SK-N-SH (cell line): ENCODE measurements at regions not wholly inside any gene's neighbourhood (a gene's known extent, or its start where the extent isn't known, plus 50 kb on each side); places are given as distances from the start of the nearest gene placed in this dataset.

ENCODE experiments used
- CTCF ChIA-PET: fragments of 300-600, 350-600 bp; formaldehyde crosslinking; extraction: SDS; loops from one replicate; lab custom pipeline; 2021; lab: Yijun Ruan, JAX
- POLR2A ChIA-PET: fragments of 350-600 bp; sonication (Branson Sonifier 250); formaldehyde crosslinking; extraction: SDS; loops from one replicate; lab custom pipeline; 2020; ENCODE audit warnings: antibody characterized with exemption, inconsistent platforms; lab: Yijun Ruan, JAX
- DNase-seq: peaks from one replicate; pipeline ENCODE4 v3.0.0; 2012
- H2AFZ ChIP-seq: fragments of 200-600 bp; sonication (generic); 2 replicates; pipeline ENCODE4 v1.8.1; 2016; ENCODE audit warnings: antibody characterized with exemption, mild to moderate bottlenecking, low read depth
- H3F3A ChIP-seq: fragments of 200-600 bp; sonication (generic); replicated peaks from 2 replicates; pipeline ENCODE3; 2016; ENCODE audit warnings: antibody characterized with exemption, mild to moderate bottlenecking; ENCODE audit not compliant: insufficient read depth
- H3K27ac ChIP-seq, 2 experiments: fragments of 200-500 bp in 1 of 2; fragments of 200-600 bp in 1 of 2; sonication (Bioruptor generic) in 1 of 2; sonication (generic), shearing (Covaris generic) in 1 of 2; 2 replicates each; pipeline versions ENCODE4 v1.5.1 to v1.6.1; 2014 to 2016; ENCODE audit warnings: low read depth in 2 of 2, inconsistent platforms in 1 of 2, low read length in 1 of 2, mild to moderate bottlenecking in 1 of 2, mixed read lengths in 1 of 2
- H3K27me3 ChIP-seq: fragments of 200-600 bp; sonication (generic), shearing (Covaris generic); 2 replicates; pipeline ENCODE4 v1.6.1; 2016; ENCODE audit warnings: mixed run types; ENCODE audit not compliant: insufficient read depth
- H3K36me3 ChIP-seq, 2 experiments: fragments of 200-500 bp in 1 of 2; fragments of 200-600 bp in 1 of 2; sonication (Bioruptor generic) in 1 of 2; sonication (generic) in 1 of 2; replicated peaks in 1 of 2; 2 replicates each; pipeline versions ENCODE3 to v1.5.1; 2014 to 2016; ENCODE audit warnings: low read length in 1 of 2, mild to moderate bottlenecking in 1 of 2; ENCODE audit not compliant: insufficient read depth in 2 of 2, control insufficient read depth in 1 of 2
- H3K4me1 ChIP-seq, 2 experiments: fragments of 200-500 bp in 1 of 2; fragments of 200-600 bp in 1 of 2; sonication (Bioruptor generic) in 1 of 2; sonication (generic), shearing (Covaris generic) in 1 of 2; 2 replicates each; pipeline versions ENCODE4 v1.5.1 to v1.6.1; 2014 to 2016; ENCODE audit warnings: low read depth in 1 of 2, low read length in 1 of 2, mixed run types in 1 of 2; ENCODE audit not compliant: insufficient read depth in 2 of 2, control insufficient read depth in 1 of 2
- H3K4me2 ChIP-seq: fragments of 200-600 bp; sonication (generic), shearing (Covaris generic); 2 replicates; pipeline ENCODE4 v1.6.1; 2017; ENCODE audit warnings: mixed run types
- H3K4me3 ChIP-seq, 2 experiments: fragments of 200-500 bp in 1 of 2; fragments of 200-600 bp in 1 of 2; sonication (Bioruptor generic) in 1 of 2; sonication (generic), shearing (Covaris generic) in 1 of 2; 2 replicates each; pipeline versions ENCODE4 v1.5.1 to v1.8.1; 2014 to 2016; ENCODE audit warnings: low read depth in 2 of 2, inconsistent platforms in 1 of 2, low read length in 1 of 2, mild to moderate bottlenecking in 1 of 2, mixed read lengths in 1 of 2, moderate library complexity in 1 of 2
- H3K79me2 ChIP-seq: fragments of 200-600 bp; sonication (generic); 2 replicates; pipeline ENCODE4 v1.8.1; 2017; ENCODE audit warnings: mild to moderate bottlenecking; ENCODE audit not compliant: insufficient read depth
- H3K9ac ChIP-seq: fragments of 200-600 bp; sonication (generic); 2 replicates; pipeline ENCODE4 v1.6.1; 2017; ENCODE audit warnings: mixed run types
- H3K9me2 ChIP-seq: fragments of 200-600 bp; sonication (generic); 2 replicates; pipeline ENCODE4 v1.6.1; 2017; ENCODE audit warnings: mixed run types
- H3K9me3 ChIP-seq: fragments of 200-600 bp; sonication (generic); 2 replicates; pipeline ENCODE4 v1.6.1; 2017; ENCODE audit warnings: mixed run types, mild to moderate bottlenecking, moderate library complexity
- H4K20me1 ChIP-seq: fragments of 200-600 bp; sonication (generic); 2 replicates; pipeline ENCODE4 v1.6.1; 2017; ENCODE audit warnings: mild to moderate bottlenecking, mixed run types; ENCODE audit not compliant: insufficient read depth
- CHD2 ChIP-seq: fragments of 150-350 bp; IDR thresholded peaks from 2 replicates; pipeline ENCODE4 v1.6.1; 2018; ENCODE audit warnings: low read length; ENCODE audit not compliant: partially characterized antibody
- EP300 ChIP-seq, 2 experiments: IDR thresholded peaks; 2 replicates each; pipeline versions ENCODE4 v1.4.0 to v1.6.1; 2012; ENCODE audit warnings: borderline replicate concordance in 1 of 2, low read depth in 1 of 2, low read length in 1 of 2
- EZH2phosphoT487 ChIP-seq: fragments of 200-600 bp; sonication (generic); IDR thresholded peaks from 2 replicates; pipeline ENCODE4 v1.6.1; 2017; ENCODE audit warnings: low read depth, mixed run types, mild to moderate bottlenecking, antibody characterized with exemption, moderate library complexity, borderline replicate concordance
- FOSL2 ChIP-seq: IDR thresholded peaks from 2 replicates; pipeline ENCODE4 v1.4.0; 2012; ENCODE audit warnings: low read depth, mild to moderate bottlenecking, moderate library complexity, borderline replicate concordance
- FOXJ3 ChIP-seq: sonication (generic); formaldehyde crosslinking; IDR thresholded peaks from 2 replicates; pipeline ENCODE4 v1.5.1; 2020; ENCODE audit warnings: mild to moderate bottlenecking, missing genetic modification reagents
- FOXM1 ChIP-seq: IDR thresholded peaks from 2 replicates; pipeline ENCODE4 v1.4.0; 2012; ENCODE audit warnings: low read depth, mild to moderate bottlenecking
- GABPA ChIP-seq: IDR thresholded peaks from 2 replicates; pipeline ENCODE4 v1.4.0; 2012; ENCODE audit warnings: low read depth, mild to moderate bottlenecking
- GATA2 ChIP-seq: sonication (generic); formaldehyde crosslinking; IDR thresholded peaks from 2 replicates; pipeline ENCODE4 v1.5.0; 2020; ENCODE audit warnings: mild to moderate bottlenecking, missing genetic modification reagents
- JUND ChIP-seq: IDR thresholded peaks from 2 replicates; pipeline ENCODE4 v1.4.0; 2012
- MEF2A ChIP-seq: IDR thresholded peaks from 2 replicates; pipeline ENCODE4 v1.4.0; 2012; ENCODE audit warnings: low read depth, borderline replicate concordance
- MXI1 ChIP-seq: IDR thresholded peaks from 2 replicates; pipeline ENCODE4 v1.6.1; 2012; ENCODE audit warnings: mild to moderate bottlenecking, low read depth, low read length, improper control_type of control experiment
- PBX3 ChIP-seq: IDR thresholded peaks from 2 replicates; pipeline ENCODE4; 2012
- POLR2AphosphoS5 ChIP-seq: IDR thresholded peaks from 2 replicates; pipeline ENCODE4 v1.6.1; 2012; ENCODE audit warnings: low read depth, low read length
- RAD21 ChIP-seq: IDR thresholded peaks from 2 replicates; pipeline ENCODE4 v1.6.1; 2012; ENCODE audit warnings: mild to moderate bottlenecking, low read length
- RCOR1 ChIP-seq: fragments of 150-350 bp; IDR thresholded peaks from 2 replicates; pipeline ENCODE4 v1.6.1; 2017; ENCODE audit warnings: antibody characterized with exemption, low read length
- RFX5 ChIP-seq: IDR thresholded peaks from 2 replicates; pipeline ENCODE4 v1.6.1; 2012; ENCODE audit warnings: mild to moderate bottlenecking, improper control_type of control experiment, low read length
- RXRA ChIP-seq: IDR thresholded peaks from 2 replicates; pipeline ENCODE4 v1.4.0; 2012; ENCODE audit warnings: low read depth, mild to moderate bottlenecking, borderline replicate concordance
- SIN3A ChIP-seq: IDR thresholded peaks from 2 replicates; pipeline ENCODE4 v1.6.1; 2012; ENCODE audit warnings: low read depth, mild to moderate bottlenecking, low read length, moderate library complexity, borderline replicate concordance
- SMC3 ChIP-seq: IDR thresholded peaks from 2 replicates; pipeline ENCODE4 v1.6.1; 2012; ENCODE audit warnings: low read depth, low read length, improper control_type of control experiment
- TAF1 ChIP-seq: IDR thresholded peaks from 2 replicates; pipeline ENCODE4 v1.6.1; 2012; ENCODE audit warnings: low read depth, mild to moderate bottlenecking, low read length, moderate library complexity, borderline replicate concordance
- TEAD4 ChIP-seq: IDR thresholded peaks from 2 replicates; pipeline ENCODE4 v1.4.0; 2012; ENCODE audit warnings: mild to moderate bottlenecking, borderline replicate concordance; ENCODE audit not compliant: insufficient read depth
- WGBS: methylation state at CpG from one replicate; pipeline ENCODE4 v1.1.6; 2017; ENCODE audit warnings: low lambda C conversion rate; 5-methylcytosine and 5-hydroxymethylcytosine counted together
- TF ChIP-seq, protein P1 (sequence below): fragments of 200-600 bp; sonication (generic); IDR thresholded peaks from 2 replicates; pipeline ENCODE4 v1.6.1; 2017; ENCODE audit warnings: antibody characterized with exemption, mild to moderate bottlenecking, moderate library complexity
- TF ChIP-seq, protein P2 (sequence below): IDR thresholded peaks from 2 replicates; pipeline ENCODE4 v1.6.1; 2012; ENCODE audit warnings: mild to moderate bottlenecking, low read depth, low read length, moderate library complexity

DNA sequence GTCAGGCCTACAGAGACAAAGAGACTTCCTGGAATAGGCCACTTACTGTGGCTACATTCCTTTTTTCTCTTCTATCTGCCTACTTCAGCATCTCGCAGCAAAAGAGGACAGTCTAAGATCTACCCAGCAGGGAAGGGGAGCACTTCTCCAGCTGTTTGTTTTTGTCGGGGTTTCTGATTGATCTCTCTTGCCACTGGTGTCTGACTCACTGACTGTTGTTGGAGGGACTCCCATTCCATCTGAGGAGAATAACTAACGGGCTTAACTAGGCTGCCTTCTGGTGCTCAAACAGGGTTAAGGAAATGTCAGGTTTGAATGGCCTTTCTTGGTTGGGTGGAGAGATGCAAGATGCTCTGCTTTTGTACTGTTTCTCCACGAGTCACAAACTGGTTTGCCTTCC, 100.2 kb upstream of the TMEM164 start:
- no peak overlapping the region for H3K27ac ChIP-seq
- H3K9ac ChIP-seq, result no peak overlapping the region
- H3K9me2 ChIP-seq, result no peaks in the 10 kb centered on the region
- CTCF ChIA-PET, result interaction anchor here (1.4 kb wide), 1 partner anchor 12 kb away, joined by 5 read pairs; no protein-coding TSS in a partner anchor
- no peaks in the 10 kb centered on the region for H3K9me3 ChIP-seq
- no peaks in the 10 kb centered on the region for H3K36me3 ChIP-seq
- 6% methylated on average over 4 of the region's 4 CpGs for WGBS
- no peaks in the 10 kb centered on the region for H4K20me1 ChIP-seq
- H3K4me3 ChIP-seq, result no peak overlapping the region
- H3K4me2 ChIP-seq, result no peak overlapping the region
- no peaks in the 10 kb centered on the region for H3K79me2 ChIP-seq
- POLR2A ChIA-PET, result no interaction called here
- DNase-seq, result no peak
- H3F3A ChIP-seq, result no peaks in the 10 kb centered on the region
- no peaks in the 10 kb centered on the region for H3K4me1 ChIP-seq
- TF ChIP-seq RAD21 (no peak), EP300 (IDR thresholded peaks at IDR 0.05; ENCODE audit: borderline replicate concordance in 1 of 2, low read depth in 1 of 2, low read length in 1 of 2) (no peak), RXRA (no peak), MEF2A (no peak), CHD2 (no peak), SIN3A (no peak), TEAD4 (no peak), GATA2 (CRISPR knock-in tag) (no peak), JUND (no peak)
- no peaks in the 10 kb centered on the region for H3K27me3 ChIP-seq
- no peak overlapping the region for H2AFZ ChIP-seq

DNA sequence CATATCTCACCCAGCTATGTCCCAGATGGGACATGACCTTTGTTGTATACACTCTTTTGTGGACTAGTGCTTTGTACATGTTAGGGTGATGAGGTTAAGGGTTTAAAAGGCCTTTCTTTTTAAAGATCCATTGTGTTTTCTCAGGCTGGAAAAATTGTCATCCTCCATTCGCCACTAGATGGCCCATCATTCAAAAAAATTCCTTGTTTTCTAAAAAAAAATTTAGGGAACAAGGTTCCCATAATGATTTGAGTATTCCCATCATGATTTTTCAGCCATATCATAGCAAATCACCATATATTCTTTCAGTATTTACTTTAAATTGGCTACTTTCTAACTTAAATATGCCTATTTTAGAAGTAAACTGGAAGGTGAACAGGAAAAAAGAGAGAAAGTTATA, 91.9 kb upstream of the TMEM164 start:
- Histone ChIP-seq H3K9me3 (no peaks in the 10 kb centered on the region), H3K9me2 (no peaks in the 10 kb centered on the region), H3K27me3 (no peaks in the 10 kb centered on the region; the same call in 1 of the 2 replicates), H3K9ac (no peak overlapping the region), H2AFZ (no peak overlapping the region), H3F3A (no peaks in the 10 kb centered on the region), H4K20me1 (no peaks in the 10 kb centered on the region), H3K27ac (no peak overlapping the region), H3K4me2 (no peak overlapping the region), H3K36me3 (no peaks in the 10 kb centered on the region), H3K4me3 (no peak overlapping the region), H3K4me1 (no peaks in the 10 kb centered on the region), H3K79me2 (no peaks in the 10 kb centered on the region)
- WGBS, result 6% methylated on average over 1 of the region's 1 CpG
- ChIA-PET CTCF (interaction anchor here (0.6 to 4.3 kb wide), 12 partner anchors 11 to 508 kb away, joined by 3 to 35 read pairs (median 5); no protein-coding TSS in a partner anchor), POLR2A (no interaction called here)
- peak; percentile 21 for DNase-seq
- TF ChIP-seq SMC3 (peak; percentile 42), EZH2phosphoT487 (no peak), MXI1 (no peak), FOXM1 (no peak), JUND (no peak), GABPA (no peak), MEF2A (no peak), POLR2AphosphoS5 (no peak), RFX5 (no peak), SIN3A (no peak), FOXJ3 (no peak), CHD2 (no peak), EP300 (IDR thresholded peaks at IDR 0.05; ENCODE audit: borderline replicate concordance in 1 of 2, low read depth in 1 of 2, low read length in 1 of 2) (no peak), FOSL2 (no peak), TAF1 (no peak), RCOR1 (no peak), TEAD4 (no peak), PBX3 (no peak)
- TF ChIP-seq, protein P1, sequence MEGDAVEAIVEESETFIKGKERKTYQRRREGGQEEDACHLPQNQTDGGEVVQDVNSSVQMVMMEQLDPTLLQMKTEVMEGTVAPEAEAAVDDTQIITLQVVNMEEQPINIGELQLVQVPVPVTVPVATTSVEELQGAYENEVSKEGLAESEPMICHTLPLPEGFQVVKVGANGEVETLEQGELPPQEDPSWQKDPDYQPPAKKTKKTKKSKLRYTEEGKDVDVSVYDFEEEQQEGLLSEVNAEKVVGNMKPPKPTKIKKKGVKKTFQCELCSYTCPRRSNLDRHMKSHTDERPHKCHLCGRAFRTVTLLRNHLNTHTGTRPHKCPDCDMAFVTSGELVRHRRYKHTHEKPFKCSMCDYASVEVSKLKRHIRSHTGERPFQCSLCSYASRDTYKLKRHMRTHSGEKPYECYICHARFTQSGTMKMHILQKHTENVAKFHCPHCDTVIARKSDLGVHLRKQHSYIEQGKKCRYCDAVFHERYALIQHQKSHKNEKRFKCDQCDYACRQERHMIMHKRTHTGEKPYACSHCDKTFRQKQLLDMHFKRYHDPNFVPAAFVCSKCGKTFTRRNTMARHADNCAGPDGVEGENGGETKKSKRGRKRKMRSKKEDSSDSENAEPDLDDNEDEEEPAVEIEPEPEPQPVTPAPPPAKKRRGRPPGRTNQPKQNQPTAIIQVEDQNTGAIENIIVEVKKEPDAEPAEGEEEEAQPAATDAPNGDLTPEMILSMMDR, result peak; percentile 69
- TF ChIP-seq, protein P2, sequence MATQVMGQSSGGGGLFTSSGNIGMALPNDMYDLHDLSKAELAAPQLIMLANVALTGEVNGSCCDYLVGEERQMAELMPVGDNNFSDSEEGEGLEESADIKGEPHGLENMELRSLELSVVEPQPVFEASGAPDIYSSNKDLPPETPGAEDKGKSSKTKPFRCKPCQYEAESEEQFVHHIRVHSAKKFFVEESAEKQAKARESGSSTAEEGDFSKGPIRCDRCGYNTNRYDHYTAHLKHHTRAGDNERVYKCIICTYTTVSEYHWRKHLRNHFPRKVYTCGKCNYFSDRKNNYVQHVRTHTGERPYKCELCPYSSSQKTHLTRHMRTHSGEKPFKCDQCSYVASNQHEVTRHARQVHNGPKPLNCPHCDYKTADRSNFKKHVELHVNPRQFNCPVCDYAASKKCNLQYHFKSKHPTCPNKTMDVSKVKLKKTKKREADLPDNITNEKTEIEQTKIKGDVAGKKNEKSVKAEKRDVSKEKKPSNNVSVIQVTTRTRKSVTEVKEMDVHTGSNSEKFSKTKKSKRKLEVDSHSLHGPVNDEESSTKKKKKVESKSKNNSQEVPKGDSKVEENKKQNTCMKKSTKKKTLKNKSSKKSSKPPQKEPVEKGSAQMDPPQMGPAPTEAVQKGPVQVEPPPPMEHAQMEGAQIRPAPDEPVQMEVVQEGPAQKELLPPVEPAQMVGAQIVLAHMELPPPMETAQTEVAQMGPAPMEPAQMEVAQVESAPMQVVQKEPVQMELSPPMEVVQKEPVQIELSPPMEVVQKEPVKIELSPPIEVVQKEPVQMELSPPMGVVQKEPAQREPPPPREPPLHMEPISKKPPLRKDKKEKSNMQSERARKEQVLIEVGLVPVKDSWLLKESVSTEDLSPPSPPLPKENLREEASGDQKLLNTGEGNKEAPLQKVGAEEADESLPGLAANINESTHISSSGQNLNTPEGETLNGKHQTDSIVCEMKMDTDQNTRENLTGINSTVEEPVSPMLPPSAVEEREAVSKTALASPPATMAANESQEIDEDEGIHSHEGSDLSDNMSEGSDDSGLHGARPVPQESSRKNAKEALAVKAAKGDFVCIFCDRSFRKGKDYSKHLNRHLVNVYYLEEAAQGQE, result no peak
